GM12865 (cell line): ENCODE measurements at regions not wholly inside any gene's neighbourhood (a gene's known extent, or its start where the extent isn't known, plus 50 kb on each side); places are given as distances from the start of the nearest gene placed in this dataset.

ENCODE experiments used
- DNase-seq: peaks from one replicate; pipeline ENCODE4 v3.0.0; 2010; ENCODE audit warnings: low read depth
- H3K4me3 ChIP-seq: 2 replicates; pipeline ENCODE4 v1.5.1; 2011; ENCODE audit warnings: mild to moderate bottlenecking, low read depth, low read length, control low read depth
- TF ChIP-seq, protein P1 (sequence below): IDR thresholded peaks from 2 replicates; pipeline ENCODE4 v1.5.1; 2011; ENCODE audit warnings: low read length, control low read depth, low read depth, inconsistent platforms; ENCODE audit not compliant: insufficient read depth; ENCODE audit errors: missing control alignments

DNA sequence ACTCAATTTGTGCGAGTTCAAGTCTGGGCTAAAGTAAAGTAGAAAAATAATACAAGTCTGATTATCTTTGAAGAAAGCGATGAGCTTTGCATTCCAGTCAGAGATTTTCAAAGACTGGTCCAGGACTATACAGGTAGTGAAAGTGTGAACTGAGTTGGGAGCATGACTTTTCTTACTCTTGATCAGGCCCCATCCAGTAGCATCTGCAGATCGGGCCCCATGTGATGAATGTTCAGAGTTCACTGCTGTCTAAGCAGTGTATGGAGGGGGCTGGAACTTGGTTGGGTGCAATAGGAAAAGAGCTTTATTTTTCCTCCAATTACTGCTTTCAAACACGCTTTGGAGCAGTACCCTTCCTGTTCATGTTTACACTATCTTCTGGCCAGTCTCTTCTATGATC lies 747.4 kb upstream of the ID2 start:
- TF ChIP-seq, protein P1, sequence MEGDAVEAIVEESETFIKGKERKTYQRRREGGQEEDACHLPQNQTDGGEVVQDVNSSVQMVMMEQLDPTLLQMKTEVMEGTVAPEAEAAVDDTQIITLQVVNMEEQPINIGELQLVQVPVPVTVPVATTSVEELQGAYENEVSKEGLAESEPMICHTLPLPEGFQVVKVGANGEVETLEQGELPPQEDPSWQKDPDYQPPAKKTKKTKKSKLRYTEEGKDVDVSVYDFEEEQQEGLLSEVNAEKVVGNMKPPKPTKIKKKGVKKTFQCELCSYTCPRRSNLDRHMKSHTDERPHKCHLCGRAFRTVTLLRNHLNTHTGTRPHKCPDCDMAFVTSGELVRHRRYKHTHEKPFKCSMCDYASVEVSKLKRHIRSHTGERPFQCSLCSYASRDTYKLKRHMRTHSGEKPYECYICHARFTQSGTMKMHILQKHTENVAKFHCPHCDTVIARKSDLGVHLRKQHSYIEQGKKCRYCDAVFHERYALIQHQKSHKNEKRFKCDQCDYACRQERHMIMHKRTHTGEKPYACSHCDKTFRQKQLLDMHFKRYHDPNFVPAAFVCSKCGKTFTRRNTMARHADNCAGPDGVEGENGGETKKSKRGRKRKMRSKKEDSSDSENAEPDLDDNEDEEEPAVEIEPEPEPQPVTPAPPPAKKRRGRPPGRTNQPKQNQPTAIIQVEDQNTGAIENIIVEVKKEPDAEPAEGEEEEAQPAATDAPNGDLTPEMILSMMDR: no peak
- no peak for DNase-seq
- no peak overlapping the region for H3K4me3 ChIP-seq

DNA sequence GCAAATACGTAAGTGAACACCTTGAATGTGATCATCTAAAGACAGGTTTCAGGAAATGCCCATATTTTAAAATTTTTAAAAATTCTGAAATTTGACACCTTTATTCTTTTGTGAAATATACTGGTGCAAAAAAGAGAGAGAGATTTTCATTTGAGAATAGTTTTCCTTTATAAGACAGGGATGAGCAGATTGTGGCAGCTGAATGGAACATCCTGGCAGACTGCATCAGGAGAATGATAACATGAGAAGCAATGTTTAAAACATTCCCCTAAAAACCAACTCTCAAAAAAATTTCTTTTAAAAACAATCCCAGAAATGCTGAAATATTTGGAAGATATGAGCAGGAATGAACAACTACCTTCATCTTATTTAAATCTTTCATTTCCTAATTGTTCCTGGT lies 744.8 kb upstream of the ID2 start:
- TF ChIP-seq, protein P1: no peak
- no peak for DNase-seq
- no peak overlapping the region for H3K4me3 ChIP-seq

DNA sequence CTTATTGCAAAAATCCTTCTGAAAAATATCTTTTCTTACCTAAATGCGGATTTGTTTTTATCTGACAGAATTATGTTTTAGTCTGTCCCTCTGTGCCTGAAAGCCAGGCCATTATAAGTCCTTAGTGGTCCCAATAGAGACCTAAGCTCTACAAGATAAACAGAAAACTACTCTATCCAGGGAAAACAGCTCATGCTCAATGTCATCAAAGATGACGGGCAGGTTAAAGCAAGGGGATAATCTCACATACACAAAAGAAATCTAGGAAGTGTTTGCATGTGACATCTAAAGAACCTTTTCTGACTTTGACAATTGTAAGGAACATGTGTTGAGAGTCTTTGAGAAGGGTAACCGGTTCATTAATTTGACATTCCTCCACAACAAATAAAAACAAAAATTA lies 741.1 kb upstream of the ID2 start:
- TF ChIP-seq, protein P1: no peak
- no peak for DNase-seq
- H3K4me3 ChIP-seq: no peak overlapping the region

DNA sequence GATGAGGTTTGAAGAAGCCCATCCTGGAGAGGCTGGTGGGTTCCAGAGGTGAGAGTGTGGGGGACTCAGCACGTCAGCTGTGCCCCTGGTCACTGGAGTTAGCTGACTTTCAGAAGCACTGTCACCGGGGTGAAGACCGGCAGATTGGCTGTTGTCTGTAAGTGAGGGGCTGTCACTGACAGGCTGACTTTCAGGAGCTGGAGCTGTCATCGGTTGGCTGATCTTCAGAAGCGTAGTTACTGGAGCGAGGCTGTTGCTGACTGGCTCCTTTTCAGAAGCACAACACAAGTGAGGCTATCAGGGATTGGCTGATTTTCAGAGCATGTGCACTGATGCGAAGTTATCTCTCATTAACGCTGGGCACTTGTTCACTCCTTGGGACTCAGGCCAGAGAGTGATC lies 738.4 kb upstream of the ID2 start:
- H3K4me3 ChIP-seq: no peak overlapping the region
- DNase-seq: no peak
- TF ChIP-seq, protein P1: no peak

DNA sequence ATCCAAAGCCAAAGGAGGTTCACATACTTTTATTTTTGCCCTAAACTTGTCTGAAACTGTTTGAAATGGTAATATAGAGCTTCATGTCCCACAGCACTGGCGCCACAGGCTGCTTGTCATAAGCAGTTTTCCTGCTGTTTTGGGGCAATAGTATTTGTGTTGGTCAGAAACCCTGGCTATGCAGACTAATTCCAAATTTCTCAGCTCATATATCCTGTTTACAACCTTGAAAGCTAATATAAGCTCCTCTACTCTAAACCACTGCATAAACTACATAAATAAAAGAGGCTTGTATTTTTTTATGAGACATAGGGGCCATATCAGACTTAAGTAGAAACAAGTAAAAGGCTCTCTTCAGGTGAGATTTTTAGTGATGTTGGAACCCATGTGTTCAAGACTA lies 736.8 kb upstream of the ID2 start:
- H3K4me3 ChIP-seq: no peak overlapping the region
- TF ChIP-seq, protein P1: no peak
- no peak for DNase-seq

DNA sequence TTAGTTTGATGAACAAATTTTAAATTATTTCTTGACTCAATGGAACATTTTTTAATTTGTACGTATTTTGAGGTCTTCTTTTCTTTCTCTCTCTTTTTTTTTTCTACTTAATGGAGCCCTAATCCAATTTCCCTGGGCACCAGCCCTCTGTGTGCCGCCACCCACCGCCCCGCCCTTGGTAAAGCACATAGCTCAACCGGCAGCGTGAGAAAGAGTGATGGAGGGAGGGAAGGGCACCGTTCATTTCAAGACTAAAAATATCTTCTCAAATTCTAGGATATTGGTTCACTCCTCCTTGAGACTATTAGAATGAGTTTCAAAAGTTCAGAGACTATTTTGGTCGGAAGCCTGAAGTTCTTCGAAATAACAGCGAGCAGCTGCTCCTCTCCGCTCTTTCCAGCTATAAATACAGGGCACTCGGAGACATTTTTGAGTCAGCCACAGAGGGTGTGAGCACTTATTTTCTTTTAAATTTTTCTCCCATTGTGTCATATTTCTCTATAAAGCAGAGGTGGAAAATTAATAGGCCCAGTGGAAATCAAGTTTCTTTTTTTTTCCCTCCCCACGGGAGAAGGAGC lies 731.7 kb upstream of the ID2 start:
- no peak for DNase-seq
- no peak overlapping the region for H3K4me3 ChIP-seq
- TF ChIP-seq, protein P1: no peak

DNA sequence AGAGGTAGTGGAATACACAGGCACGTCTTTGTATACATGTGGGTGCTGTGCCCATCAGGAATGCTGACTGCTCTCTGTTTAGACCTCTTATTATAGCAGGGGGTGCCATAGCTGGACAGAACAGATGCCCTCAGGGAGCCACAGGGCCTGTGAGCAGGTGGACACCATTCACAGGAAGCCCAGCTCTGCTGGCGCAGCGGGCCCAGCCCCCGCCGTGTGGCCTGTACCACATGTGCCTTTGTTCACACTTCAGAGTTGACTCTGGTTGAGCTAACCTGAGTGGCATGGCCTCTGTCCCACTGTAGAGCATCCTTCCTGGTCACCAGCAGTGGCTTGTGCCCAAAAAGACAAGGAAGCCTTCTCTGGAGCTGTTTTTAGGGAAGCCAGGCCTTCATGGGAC lies 730.9 kb upstream of the ID2 start:
- TF ChIP-seq, protein P1: no peak
- DNase-seq: no peak
- no peak overlapping the region for H3K4me3 ChIP-seq
